ENCODE measurements at regions not wholly inside any gene's neighbourhood (a gene's known extent, or its start where the extent isn't known, plus 50 kb on each side); places are given as distances from the start of the nearest gene placed in this dataset.

DNA sequence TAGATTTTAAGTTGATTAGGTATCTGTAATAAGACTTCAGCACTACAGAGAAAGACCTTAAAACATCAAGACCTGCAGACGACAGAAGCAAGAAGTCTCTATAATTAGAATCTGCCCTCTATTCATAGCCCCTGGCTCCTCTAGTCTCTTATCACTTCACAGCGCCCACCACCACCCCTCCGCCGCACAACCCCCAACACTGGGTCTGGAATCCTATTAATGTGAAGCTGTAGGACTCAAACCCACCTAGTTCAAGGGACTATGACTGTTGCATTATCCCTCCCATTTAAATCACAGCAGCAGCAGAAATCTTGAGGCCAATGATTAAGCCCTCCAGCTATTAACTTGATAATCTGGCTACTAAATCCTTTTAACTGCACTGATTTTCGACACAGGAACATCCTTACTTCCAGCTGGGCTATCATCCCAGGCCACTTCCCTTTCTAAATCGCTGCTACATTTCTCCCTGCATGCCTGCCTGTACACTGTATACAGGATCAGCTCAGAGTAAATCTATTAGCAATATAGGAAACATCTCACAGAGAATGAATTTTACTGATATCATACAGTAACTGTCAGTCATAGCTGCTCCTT is 159.5 kb upstream of the GRAMD2B start:
- intact Hi-C loops (cut with micrococcal nuclease; ENCODE audit: unreplicated experiment) (no loop called here), in situ Hi-C loops (cut with HindIII; ENCODE audit: extremely low pct_ligation_motif_present, low pct_unique_long_range_greater_than_20kb) (no loop called here)
- Histone ChIP-seq H3K27me3 (ENCODE audit: control insufficient read depth in 1 of 2, insufficient read depth in 2 of 2, low read length in 2 of 2) (no peaks in the 10 kb centered on the region), H3K9me3 (ENCODE audit: low read length) (peaks cover 7% of the 10 kb centered on the region; the same call in 1 of the 2 replicates), H3K36me3 (replicated peaks in 1 of 2; ENCODE audit: control insufficient read depth in 1 of 2, insufficient read depth in 2 of 2, low read length in 2 of 2) (no peaks in the 10 kb centered on the region), H3K4me2 (ENCODE audit: low read depth, low read length) (no peak overlapping the region), H4K20me1 (ENCODE audit: insufficient read depth, low read length) (no peaks in the 10 kb centered on the region), H3K9ac (ENCODE audit: insufficient read depth, low read depth, low read length) (no peak overlapping the region), H3K4me3 (replicated peaks in 1 of 3; ENCODE audit: insufficient read depth in 1 of 3, low read depth in 2 of 3, low read length in 3 of 3) (no peak overlapping the region), H3K4me1 (ENCODE audit: insufficient read depth, low read length) (peaks cover 12% of the 10 kb centered on the region), H3K27ac (ENCODE audit: extremely low read length, insufficient read depth, low read length) (no peak overlapping the region), H2AFZ (ENCODE audit: low read length) (no peak overlapping the region), H3K79me2 (ENCODE audit: insufficient read depth, low read length) (no peaks in the 10 kb centered on the region)
- no peak for ATAC-seq
- no peak for FAIRE-seq
- DNase-seq (ENCODE audit: low spot score) = no peak
- BruUV-seq (replicated peaks) = no TSS peak
- POLR2A ChIA-PET = no interaction called here
- TF ChIP-seq ZNF605 (CRISPR knock-in tag; IDR thresholded peaks at IDR 0.05) (no peak), FIP1L1 (IDR thresholded peaks at IDR 0.05; ENCODE audit: borderline replicate concordance, insufficient read depth, low read depth, low read length) (no peak), ZNF557 (CRISPR knock-in tag; IDR thresholded peaks at IDR 0.05) (no peak)
- CTCF ChIA-PET (ENCODE audit: low intra/inter-chr PET ratio, low total read pairs) = no interaction called here
- 24% methylated on average over 6 of the region's 6 CpGs for WGBS (ENCODE audit: low lambda C conversion rate)

DNA sequence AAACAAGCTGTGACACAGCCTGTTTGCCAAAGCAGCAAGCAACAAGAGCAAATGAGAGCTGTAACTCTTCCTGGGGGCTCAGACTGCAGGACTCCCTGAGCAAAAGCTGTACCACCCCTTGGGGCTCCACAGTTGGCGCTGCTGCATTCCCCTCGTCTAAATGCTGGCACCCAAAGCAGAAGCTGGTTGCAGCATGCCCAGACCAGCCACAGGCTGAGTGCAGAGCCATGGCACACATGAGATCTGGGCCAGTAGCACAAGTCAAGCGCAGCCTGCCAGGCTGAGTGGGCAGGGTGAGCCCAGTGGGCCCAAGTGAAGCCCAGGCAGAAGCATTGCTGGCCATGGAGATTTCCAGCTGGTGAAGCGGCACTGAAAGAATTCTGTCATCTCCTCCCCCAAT is 157.3 kb upstream of the GRAMD2B start:
- DNase-seq (ENCODE audit: low spot score) (no peak), ATAC-seq (no peak), FAIRE-seq (no peak)
- Histone ChIP-seq H3K4me2 (ENCODE audit: low read depth, low read length) (no peak overlapping the region), H2AFZ (ENCODE audit: low read length) (no peak overlapping the region), H3K79me2 (ENCODE audit: insufficient read depth, low read length) (no peaks in the 10 kb centered on the region), H3K36me3 (replicated peaks in 1 of 2; ENCODE audit: control insufficient read depth in 1 of 2, insufficient read depth in 2 of 2, low read length in 2 of 2) (no peaks in the 10 kb centered on the region), H3K27me3 (ENCODE audit: control insufficient read depth in 1 of 2, insufficient read depth in 2 of 2, low read length in 2 of 2) (no peaks in the 10 kb centered on the region), H3K9me3 (ENCODE audit: low read length) (no peaks in the 10 kb centered on the region), H3K4me3 (replicated peaks in 1 of 3; ENCODE audit: insufficient read depth in 1 of 3, low read depth in 2 of 3, low read length in 3 of 3) (no peak overlapping the region), H3K27ac (ENCODE audit: extremely low read length, insufficient read depth, low read length) (no peak overlapping the region), H3K9ac (ENCODE audit: insufficient read depth, low read depth, low read length) (no peak overlapping the region), H3K4me1 (ENCODE audit: insufficient read depth, low read length) (peaks cover 12% of the 10 kb centered on the region), H4K20me1 (ENCODE audit: insufficient read depth, low read length) (no peaks in the 10 kb centered on the region)
- WGBS (ENCODE audit: low lambda C conversion rate) = 0% methylated on average over 1 of the region's 4 CpGs
- CTCF ChIA-PET (ENCODE audit: low intra/inter-chr PET ratio, low total read pairs) = no interaction called here
- POLR2A ChIA-PET = no interaction called here
- intact Hi-C loops (cut with micrococcal nuclease; ENCODE audit: unreplicated experiment) (no loop called here), in situ Hi-C loops (cut with HindIII; ENCODE audit: extremely low pct_ligation_motif_present, low pct_unique_long_range_greater_than_20kb) (no loop called here)
- BruUV-seq (replicated peaks) = no TSS peak
- TF ChIP-seq REXO4 (CRISPR knock-in tag; IDR thresholded peaks at IDR 0.05; ENCODE audit: borderline replicate concordance) = no peak
- TF ChIP-seq, protein P1, sequence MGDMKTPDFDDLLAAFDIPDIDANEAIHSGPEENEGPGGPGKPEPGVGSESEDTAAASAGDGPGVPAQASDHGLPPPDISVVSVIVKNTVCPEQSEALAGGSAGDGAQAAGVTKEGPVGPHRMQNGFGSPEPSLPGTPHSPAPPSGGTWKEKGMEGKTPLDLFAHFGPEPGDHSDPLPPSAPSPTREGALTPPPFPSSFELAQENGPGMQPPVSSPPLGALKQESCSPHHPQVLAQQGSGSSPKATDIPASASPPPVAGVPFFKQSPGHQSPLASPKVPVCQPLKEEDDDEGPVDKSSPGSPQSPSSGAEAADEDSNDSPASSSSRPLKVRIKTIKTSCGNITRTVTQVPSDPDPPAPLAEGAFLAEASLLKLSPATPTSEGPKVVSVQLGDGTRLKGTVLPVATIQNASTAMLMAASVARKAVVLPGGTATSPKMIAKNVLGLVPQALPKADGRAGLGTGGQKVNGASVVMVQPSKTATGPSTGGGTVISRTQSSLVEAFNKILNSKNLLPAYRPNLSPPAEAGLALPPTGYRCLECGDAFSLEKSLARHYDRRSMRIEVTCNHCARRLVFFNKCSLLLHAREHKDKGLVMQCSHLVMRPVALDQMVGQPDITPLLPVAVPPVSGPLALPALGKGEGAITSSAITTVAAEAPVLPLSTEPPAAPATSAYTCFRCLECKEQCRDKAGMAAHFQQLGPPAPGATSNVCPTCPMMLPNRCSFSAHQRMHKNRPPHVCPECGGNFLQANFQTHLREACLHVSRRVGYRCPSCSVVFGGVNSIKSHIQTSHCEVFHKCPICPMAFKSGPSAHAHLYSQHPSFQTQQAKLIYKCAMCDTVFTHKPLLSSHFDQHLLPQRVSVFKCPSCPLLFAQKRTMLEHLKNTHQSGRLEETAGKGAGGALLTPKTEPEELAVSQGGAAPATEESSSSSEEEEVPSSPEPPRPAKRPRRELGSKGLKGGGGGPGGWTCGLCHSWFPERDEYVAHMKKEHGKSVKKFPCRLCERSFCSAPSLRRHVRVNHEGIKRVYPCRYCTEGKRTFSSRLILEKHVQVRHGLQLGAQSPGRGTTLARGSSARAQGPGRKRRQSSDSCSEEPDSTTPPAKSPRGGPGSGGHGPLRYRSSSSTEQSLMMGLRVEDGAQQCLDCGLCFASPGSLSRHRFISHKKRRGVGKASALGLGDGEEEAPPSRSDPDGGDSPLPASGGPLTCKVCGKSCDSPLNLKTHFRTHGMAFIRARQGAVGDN (CRISPR knock-in tag; IDR thresholded peaks at IDR 0.05) = no peak
- TF ChIP-seq, protein P2, sequence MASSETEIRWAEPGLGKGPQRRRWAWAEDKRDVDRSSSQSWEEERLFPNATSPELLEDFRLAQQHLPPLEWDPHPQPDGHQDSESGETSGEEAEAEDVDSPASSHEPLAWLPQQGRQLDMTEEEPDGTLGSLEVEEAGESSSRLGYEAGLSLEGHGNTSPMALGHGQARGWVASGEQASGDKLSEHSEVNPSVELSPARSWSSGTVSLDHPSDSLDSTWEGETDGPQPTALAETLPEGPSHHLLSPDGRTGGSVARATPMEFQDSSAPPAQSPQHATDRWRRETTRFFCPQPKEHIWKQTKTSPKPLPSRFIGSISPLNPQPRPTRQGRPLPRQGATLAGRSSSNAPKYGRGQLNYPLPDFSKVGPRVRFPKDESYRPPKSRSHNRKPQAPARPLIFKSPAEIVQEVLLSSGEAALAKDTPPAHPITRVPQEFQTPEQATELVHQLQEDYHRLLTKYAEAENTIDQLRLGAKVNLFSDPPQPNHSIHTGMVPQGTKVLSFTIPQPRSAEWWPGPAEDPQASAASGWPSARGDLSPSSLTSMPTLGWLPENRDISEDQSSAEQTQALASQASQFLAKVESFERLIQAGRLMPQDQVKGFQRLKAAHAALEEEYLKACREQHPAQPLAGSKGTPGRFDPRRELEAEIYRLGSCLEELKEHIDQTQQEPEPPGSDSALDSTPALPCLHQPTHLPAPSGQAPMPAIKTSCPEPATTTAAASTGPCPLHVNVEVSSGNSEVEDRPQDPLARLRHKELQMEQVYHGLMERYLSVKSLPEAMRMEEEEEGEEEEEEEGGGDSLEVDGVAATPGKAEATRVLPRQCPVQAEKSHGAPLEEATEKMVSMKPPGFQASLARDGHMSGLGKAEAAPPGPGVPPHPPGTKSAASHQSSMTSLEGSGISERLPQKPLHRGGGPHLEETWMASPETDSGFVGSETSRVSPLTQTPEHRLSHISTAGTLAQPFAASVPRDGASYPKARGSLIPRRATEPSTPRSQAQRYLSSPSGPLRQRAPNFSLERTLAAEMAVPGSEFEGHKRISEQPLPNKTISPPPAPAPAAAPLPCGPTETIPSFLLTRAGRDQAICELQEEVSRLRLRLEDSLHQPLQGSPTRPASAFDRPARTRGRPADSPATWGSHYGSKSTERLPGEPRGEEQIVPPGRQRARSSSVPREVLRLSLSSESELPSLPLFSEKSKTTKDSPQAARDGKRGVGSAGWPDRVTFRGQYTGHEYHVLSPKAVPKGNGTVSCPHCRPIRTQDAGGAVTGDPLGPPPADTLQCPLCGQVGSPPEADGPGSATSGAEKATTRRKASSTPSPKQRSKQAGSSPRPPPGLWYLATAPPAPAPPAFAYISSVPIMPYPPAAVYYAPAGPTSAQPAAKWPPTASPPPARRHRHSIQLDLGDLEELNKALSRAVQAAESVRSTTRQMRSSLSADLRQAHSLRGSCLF (CRISPR knock-in tag; IDR thresholded peaks at IDR 0.05; ENCODE audit: borderline replicate concordance) = no peak
- TF ChIP-seq, protein P3, sequence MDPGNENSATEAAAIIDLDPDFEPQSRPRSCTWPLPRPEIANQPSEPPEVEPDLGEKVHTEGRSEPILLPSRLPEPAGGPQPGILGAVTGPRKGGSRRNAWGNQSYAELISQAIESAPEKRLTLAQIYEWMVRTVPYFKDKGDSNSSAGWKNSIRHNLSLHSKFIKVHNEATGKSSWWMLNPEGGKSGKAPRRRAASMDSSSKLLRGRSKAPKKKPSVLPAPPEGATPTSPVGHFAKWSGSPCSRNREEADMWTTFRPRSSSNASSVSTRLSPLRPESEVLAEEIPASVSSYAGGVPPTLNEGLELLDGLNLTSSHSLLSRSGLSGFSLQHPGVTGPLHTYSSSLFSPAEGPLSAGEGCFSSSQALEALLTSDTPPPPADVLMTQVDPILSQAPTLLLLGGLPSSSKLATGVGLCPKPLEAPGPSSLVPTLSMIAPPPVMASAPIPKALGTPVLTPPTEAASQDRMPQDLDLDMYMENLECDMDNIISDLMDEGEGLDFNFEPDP (CRISPR knock-in tag; conservative IDR thresholded peaks at IDR 0.05) = no peak

Measured in HepG2 (cell line).